ENCODE measurements at regions not wholly inside any gene's neighbourhood (a gene's known extent, or its start where the extent isn't known, plus 50 kb on each side); places are given as distances from the start of the nearest gene placed in this dataset.

- TF ChIP-seq EZH2 (IDR thresholded peaks at IDR 0.05) (no peak), POLR2AphosphoS5 (IDR thresholded peaks at IDR 0.05; ENCODE audit: borderline replicate concordance, low read depth, low read length) (no peak), FOXP2 (optimal IDR thresholded peaks at IDR 0.05; ENCODE audit: control extremely low read depth, extremely low read length, insufficient read depth) (no peak)
Measured at GRCh38 chr10:112047674-112048073, 135.9 kb downstream of the GPAM start.
